HG03175 (cell line): ENCODE measurements at regions not wholly inside any gene's neighbourhood (a gene's known extent, or its start where the extent isn't known, plus 50 kb on each side); places are given as distances from the start of the nearest gene placed in this dataset.

Experiments used
- ATAC-seq: cut with Tn5 transposase; IDR thresholded peaks from one replicate; pipeline ENCODE4 v1.9.1; 2021; ENCODE audit warnings: mild to moderate bottlenecking, moderate library complexity; ENCODE audit not compliant: unreplicated experiment

DNA sequence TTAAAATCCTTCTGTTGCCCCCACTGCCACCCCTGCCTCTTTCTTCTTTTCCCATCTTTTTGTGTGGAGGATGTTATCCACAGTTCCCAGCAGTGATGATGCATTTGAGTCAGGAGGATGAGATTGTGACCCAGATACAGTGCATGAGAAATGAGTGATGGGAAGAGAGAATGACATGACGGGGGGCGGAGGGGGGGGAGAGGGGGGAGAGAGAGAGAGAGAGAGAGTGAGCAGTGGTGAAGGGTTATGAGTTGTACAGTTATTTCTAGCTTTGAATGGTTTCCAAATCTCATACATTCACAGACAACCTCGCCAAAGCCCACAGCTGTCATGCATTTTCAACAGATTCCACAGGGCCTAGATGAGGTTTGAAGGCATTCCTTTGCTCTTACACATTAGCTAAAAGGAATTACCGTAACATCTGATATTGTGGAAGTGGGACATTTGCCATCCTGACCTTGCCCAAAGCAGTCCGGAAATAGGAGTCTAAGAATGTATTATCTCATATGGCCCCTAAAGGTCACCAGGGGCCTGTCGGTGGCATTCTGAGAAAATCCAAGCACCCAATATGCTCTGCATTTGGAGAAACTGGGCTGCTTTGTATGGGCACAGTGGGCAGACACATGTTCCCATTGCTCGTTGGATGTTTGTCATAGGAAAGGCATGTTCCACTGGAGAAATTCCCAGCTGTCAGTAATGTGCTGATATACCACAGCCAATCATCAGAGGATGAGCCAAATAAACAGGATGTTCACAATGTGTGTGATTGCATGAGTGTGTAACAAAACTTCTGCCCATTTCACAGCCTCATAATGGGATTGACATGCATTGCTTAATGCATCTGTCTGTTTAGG is 435.8 kb downstream of the SPRY1 start:
- no peak for ATAC-seq

DNA sequence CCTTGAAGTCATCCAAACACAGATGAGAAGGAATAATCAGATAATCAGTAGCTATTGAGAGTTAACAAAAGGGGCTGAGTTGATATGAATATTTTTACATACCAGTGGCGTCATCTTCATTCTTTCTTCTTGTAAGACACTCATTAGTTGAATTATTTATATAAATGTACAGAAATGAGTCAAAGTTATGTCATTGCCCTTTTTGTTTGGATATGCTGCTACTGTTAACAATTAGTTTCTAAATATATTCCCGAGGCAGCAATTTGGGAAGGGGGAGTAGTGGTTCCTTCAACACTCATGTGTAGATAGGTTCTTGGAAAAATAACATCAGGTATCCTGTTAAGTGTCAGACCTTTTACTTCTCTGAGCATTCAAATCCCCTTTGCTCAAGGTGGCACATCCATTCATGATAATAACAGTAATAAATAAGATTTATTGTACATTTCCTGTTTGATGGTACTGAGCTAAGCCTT is 436.6 kb downstream of the SPRY1 start:
- ATAC-seq, result no peak

DNA sequence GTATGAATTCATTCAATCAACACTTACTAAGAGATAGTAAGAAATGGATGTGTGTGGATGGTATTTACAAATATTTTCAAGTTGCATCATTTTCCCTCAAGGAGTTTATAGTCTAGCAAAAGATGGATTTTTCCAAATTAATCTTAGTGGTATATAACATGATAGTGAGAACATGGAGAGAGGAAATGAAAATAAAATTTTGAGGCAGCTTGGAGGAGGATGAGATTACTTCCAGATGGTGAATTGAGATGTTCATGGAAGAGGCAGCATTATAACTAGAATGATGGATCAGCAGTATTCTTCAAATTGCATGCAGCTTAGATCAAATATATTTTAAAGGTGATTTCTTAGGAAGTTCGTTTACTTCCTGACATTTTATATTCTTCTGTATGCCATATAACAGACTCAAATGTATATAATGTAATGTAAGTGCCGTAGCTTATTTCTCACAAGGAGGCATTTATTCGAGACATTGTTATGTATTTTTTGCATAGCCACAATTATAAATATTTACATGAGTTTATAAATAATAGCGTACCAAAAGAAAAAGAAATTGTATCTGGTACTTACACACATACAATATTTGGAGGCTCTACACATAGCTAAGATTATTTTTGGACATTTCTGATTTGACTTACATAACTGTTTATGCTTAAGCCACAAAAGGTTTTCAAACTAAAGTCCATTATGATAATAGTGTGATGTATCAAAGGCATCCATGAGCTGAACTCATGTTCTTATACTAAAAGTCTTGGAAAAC is 439.4 kb downstream of the SPRY1 start:
- ATAC-seq, result no peak

DNA sequence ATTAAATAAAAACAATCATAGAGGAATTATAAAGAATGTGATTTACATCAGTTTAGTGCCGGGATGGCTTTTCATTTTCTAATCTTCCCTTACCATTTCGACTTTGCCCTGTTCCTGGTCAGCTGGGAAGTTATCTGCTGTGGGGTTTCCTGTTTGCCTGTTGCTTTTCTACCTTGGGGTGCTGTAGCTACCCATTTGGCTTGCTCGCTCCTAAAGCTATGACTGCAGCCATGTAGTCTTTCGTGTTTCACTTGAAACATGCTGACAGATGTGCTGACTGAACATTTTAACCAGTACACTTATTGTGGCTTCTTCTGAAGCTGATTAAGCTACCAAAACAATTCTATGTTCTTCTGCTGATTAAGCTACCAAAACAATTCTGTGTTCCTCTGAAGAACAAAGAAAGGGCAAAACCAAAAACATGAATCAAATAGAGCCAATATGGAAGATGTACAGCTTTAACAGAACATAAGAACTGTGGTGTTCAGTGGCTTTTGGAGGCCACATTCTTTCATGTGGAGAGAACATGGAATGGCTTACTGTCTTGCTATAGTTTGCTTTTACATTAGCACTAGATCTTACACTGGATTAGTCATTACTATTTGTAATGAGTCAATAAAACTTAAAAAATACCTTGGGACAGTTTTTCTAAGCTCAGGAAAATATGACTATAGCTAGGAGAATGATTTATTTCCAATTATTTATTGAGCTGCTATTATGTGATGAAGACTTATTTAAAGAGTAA is 440.4 kb downstream of the SPRY1 start:
- ATAC-seq, result no peak

DNA sequence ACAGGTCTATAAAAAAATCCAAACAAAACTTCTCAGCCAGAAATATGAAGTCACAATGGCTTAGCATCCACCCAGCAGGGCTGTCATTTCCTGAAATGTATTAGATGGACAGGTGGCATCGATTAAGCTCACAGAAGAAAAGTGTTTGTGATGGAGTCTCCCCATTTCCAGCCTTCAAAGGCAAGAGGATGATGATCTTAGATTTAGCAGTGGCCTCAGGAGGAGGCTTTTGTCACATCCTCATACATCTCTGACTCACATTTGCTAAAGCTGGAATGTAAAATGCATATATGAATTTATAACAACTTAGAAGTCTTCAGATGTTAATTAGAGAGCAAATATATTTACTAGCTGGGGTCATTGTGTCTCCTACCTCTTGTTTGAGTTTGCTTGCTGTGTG is 441.9 kb downstream of the SPRY1 start:
- ATAC-seq, result no peak

DNA sequence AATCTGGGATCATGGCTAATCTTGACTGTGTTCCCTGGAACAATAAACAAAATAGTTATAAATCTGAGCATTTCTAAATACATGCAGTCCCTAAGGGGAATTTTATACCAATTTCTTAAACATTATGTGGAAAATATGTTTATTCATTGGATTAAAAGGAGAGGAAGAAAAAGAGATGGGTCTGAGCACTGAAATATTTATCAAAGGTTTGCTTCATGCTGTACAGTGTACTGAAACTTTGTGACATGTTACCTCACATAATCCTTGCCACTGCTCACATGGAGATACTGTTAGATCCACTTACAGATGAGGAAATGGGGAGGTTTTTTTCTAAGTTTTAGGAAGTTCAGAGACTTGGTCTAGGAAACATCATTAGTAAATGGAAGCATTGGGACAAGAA is 443.6 kb downstream of the SPRY1 start:
- no peak for ATAC-seq

DNA sequence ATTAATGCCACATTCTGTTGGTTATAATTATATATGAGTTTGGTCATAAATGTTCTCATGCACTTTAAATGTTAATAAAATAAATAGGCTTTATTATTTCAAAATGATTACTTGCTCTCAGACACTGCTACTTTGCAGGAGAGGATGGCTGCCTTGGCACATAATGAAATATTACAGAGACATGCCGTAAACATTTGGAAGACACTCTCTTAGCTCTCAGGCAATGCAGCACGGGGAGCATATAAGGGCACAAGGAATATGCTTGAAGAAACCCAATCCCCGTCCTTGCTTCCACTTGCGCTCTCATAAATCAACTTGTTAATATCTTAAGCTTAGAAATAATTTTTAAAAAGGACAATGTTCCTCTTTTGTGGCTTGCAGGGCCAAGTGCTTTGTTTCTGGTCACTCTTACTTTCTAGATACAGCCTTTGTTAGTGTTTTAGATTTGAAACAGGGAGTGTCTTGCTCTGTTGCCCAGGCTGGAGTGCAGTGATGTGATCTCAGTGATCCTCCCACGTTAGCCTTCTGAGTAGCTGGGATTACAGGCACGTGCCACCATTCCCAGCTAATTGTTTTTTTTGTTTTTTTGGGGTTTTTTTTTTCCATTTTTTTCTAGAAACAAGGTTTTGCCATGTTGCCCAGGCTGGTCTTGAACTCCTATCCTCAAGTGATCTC is 445.0 kb downstream of the SPRY1 start:
- no peak for ATAC-seq

DNA sequence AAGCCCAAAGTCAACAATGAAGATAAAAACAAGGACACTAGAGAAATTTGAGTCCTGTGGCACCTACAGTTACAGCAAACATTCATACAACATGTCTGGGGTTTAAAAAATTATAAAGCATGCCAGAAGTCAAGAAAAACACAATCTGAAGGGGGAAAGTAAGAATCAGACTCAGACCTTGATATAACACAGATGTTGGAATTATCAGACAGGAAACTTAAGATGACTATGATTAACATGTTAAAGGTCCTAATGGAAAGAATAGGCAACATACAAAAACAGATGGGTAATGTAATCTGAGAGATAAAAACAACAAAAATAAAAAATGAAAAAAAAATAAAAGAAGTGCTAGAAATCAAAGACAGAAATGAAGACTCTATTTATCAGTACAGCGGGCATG is 446.5 kb downstream of the SPRY1 start:
- ATAC-seq, result no peak

DNA sequence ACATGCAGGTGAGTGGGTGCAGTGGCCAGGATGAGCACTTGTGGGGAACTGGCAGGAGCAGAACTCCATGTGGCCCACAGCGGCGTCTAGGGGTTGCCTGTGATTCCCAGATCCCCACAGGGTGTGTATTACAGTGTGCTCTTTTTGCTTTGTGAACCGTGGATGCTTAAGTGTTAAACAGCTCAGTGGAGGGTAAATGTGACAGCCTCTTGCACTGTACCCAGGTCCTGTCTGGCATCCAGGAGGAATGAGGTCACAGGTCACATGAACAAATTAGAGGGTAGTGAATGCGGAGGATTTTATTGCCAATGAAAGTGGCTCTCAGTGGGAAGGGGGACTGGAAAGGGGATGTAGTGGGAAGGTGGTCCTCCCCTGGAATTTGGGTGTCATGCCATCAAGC is 447.8 kb downstream of the SPRY1 start:
- no peak for ATAC-seq

DNA sequence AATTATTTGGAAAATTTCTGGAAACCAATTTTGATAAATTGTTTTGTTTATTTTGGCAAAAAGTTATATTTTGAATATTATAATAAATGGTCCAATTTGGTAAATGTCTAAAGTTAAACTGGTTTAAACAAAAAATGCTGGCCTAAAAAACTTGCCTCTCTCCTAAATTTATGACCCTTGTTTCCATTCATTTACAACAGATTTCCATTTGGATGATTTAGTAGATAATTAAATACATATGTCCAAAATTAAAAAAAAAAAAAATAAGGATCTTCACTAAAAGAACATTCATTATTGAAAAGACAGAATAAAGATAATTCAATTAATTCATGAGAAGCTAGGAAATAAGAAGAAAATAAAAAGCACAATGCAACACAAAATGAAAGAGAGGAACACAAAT is 449.5 kb downstream of the SPRY1 start:
- no peak for ATAC-seq

DNA sequence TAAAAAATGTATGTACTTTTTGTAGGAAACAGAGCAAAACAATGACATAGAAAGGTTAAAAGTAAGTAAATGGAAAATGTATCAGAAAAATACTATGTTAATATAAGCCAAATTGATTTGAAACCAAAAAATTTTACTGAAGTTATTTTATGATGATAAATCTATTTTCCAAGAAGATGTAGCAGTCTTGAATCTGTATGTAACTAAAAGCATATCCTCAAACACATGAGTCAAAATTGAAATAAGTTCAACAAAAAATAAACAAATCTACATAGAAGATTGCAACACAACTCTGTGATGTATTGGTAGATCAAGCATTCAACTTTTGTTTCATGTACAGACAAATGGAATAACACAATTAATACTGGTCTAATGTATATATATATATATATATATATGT is 450.0 kb downstream of the SPRY1 start:
- ATAC-seq, result no peak

DNA sequence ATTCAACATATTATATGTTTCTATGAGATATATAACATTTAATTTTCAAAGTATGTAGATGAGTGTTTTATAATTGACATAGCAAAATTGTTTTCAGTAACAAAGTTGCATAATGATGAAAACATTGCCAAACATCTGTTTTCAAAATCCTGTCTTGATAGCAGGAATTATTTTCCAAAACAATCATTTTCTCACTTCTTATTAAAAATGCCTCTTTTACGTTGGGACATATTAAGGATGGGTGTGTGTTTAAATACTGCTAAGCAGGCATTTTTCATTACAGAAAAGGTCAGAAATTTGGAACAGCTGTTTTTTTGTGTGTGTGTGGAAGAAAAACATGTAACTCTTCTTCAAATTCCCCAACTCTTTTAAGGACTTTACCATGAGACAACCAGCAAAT is 452.0 kb downstream of the SPRY1 start:
- ATAC-seq, result no peak

DNA sequence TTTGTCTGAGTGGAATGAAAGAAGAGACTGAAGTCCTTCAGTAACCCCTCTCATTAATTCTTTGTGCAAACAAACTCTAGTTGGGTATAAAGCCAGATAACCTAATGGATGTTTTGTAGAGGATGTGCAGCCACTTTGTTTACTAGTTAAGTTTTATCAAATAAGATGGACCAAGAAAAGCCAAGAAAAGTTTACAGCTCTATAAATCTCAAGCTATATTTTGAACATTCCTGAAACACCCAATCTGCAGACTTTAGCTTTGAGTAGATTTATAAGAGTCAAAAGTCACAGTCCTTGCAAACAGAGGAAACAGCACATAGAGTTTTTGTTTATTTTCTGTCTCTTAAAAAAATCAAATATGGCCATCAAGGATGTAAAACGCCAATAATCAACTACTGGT is 452.9 kb downstream of the SPRY1 start:
- ATAC-seq, result no peak

DNA sequence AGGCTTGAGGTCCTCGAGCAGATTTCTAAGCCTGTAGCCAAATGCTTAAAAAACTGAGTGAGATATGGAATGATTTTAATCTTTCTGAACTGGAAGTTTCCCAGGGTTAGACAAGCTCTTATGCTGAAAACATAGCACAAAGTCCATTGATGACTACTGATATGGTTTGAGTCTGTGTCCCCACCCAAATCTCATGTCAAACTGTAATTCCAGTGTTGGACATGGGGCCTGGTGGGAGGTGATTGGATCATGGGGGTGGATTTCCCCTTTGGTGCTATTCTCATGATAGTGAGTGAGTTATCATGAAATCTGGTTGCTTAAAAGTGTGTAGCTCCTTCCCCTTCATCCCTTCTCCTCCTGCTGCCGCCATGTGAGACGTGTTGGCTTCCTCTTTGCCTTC is 454.9 kb downstream of the SPRY1 start:
- no peak for ATAC-seq

DNA sequence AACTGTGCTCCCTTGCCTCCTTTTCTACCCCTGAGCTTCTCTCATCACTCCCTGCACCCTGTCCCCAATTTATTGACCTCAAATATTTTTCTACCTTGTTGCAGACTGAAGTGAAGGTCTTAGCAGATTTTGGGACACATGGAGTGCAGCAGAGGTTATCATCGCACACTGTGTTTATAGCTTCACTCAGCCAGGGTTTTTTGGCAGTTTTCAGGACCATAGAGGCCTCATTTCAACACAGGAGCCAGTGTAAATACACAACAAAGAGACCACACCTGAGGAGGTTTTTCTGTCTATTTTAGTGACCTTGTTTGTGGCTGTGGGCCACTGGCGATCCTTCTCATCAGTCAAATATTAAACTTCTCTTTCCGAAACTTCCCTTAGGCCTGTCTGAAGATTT is 457.1 kb downstream of the SPRY1 start:
- ATAC-seq, result no peak

DNA sequence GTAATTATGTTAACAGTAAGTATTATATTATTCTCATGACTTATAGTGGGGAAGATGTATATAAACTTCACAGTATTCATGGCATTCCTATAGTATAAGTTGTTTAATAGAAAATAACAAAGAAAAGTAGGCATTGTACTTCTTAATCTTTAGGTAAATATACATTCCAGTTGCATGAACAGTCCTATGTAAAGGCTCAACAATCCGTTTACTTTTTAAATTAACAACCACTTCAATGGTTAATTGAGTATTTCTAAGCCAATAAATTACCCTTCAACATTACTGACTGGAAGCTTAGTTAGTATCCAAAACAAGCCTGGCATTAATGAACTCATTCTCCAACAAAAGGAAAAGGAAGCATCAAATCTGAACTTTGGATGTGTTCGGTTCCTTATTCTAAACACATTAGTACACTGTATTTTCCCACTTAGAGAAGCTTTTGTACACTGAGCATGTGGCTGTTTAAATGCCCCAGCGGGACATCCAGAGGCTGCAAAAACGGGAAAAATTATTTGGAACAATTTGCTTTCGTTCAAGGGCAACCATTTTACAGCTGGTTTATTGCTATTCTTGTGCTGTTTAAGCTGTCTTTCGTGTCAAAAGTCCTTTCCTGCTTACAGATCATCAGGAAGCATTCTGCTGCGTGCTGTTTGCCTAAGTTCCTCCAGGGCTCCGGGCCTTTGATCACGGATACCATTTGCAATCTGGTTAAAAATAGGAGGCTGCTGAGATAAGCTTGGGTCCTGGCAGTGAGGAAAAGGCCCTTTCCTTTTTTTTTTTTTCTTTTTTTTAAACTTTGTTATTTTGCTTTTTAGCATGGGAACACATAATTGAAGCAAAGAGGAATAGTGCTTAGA is 460.3 kb downstream of the SPRY1 start:
- no peak for ATAC-seq

DNA sequence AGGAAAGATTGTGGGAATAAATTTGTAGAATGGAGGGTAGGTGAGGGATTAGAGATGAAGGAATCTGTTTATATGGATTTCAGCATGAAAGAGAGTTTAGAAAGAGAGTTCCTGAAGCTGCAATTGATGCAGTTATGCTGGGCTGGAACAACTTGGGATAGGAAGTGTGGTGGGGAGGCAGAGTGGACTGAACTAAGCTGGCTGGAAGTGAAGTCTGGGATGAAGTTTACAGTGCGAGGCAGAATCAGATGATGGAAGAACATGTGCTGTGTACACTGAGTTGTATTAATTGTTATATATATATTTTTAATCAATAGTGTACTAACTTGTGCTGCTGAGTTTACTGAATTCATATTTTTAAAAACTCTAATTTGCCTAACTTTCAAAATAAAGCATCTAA is 461.9 kb downstream of the SPRY1 start:
- ATAC-seq, result no peak

DNA sequence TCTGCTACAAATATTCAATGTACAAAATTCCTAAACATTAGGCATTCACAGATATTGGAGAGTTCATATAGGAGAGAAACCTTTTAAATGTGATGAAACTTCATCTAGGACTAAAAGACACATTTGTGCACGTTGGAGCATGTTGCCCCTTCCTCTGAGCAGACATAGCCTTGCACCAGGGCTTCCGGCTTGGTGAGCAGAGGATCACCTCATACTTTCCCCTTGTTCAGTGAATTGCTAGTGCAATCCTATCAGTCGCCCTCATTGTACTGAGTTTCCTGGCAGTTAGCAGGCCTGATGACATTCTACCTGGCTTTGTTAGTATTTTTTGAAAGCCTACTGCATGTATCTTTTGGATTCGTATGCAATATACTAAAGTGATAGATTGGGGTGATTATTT is 466.2 kb downstream of the SPRY1 start:
- no peak for ATAC-seq

DNA sequence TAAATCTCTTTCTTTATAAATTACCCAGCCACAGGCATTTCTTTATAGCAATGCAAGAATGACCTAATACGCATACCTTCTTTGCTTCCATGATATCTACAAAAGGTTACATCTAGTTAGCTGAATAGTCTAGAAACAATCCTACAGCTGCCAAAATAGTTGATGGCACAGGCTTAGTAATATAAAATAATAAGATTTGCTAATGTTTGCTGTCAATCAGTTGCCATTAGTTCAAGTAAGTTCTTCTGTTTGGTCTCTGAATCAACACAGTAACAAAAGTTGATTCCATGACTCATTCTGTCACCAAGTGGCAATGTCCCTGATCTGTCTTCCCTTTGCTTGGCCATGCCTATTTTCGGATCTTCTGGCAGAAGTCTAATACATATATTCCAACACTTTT is 470.2 kb downstream of the SPRY1 start:
- no peak for ATAC-seq

DNA sequence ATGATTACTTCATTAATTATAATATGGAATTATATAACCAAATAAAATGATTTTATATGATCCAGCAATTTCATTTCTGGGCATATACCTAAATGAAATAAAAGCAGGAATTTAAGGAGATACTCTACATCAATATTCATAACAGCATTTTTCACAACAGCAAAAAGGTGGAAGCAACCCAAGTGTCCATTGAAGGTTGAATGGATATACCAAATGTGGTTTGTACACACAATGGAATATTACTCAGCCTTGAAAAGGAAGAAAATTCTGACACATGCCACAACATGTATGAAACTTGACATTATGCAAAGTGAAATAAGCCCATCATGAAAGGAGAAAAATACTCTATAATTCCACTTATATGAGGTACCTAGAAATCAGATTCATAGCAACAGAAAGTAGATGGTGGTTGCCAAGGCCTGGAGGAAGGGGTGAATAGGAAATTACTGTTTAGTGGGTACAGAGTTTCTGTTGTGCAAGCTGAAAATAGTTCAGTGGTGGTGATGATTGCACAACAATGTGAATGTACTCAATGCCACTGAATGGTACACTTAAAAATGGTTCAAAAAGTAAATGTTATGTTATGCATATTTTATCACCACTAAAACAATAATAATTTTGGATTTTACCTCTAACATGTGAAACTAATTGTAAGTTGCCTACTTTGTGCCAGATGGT is 471.5 kb downstream of the SPRY1 start:
- ATAC-seq, result no peak
